ENCODE measurements at regions not wholly inside any gene's neighbourhood (a gene's known extent, or its start where the extent isn't known, plus 50 kb on each side); places are given as distances from the start of the nearest gene placed in this dataset.

DNA sequence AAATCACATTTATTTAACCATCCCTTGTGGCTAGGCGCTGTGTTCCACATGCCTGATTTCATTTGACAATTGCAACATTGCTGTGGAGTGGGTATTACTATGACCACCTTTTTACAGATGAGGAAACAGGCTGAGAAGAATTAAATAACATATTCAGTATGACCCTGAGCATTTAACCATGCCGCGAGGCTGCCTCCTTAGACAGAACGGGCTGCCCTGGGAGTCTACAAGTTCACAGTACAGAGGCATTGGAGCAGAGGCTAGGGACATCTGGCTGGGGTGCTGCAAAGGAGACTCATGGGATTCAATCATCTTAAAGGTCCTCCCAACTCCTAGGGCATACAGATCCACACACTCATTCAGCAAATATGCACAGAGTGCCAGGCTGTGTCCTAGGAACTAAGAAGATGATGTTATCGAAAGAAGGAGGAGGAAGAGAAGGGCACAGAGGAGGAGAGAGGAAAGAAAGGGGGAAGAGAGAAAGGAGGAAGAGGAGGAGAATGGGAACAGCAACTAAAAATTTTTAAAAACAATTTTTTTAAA is 164.7 kb upstream of the CCND2 start:
- TF ChIP-seq POLR2A (IDR thresholded peaks at IDR 0.05) = no peak
- TF ChIP-seq, protein P1, sequence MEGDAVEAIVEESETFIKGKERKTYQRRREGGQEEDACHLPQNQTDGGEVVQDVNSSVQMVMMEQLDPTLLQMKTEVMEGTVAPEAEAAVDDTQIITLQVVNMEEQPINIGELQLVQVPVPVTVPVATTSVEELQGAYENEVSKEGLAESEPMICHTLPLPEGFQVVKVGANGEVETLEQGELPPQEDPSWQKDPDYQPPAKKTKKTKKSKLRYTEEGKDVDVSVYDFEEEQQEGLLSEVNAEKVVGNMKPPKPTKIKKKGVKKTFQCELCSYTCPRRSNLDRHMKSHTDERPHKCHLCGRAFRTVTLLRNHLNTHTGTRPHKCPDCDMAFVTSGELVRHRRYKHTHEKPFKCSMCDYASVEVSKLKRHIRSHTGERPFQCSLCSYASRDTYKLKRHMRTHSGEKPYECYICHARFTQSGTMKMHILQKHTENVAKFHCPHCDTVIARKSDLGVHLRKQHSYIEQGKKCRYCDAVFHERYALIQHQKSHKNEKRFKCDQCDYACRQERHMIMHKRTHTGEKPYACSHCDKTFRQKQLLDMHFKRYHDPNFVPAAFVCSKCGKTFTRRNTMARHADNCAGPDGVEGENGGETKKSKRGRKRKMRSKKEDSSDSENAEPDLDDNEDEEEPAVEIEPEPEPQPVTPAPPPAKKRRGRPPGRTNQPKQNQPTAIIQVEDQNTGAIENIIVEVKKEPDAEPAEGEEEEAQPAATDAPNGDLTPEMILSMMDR (IDR thresholded peaks at IDR 0.05) = no peak
- TF ChIP-seq POLR2AphosphoS5 (IDR thresholded peaks at IDR 0.05) = no peak
- H3K27me3 ChIP-seq (replicated peaks; ENCODE audit: insufficient read depth) = no peaks in the 10 kb centered on the region
- no peaks in the 10 kb centered on the region for H3K36me3 ChIP-seq
- 93% methylated on average over 5 of the region's 5 CpGs for WGBS
- H3K9me3 ChIP-seq = no peaks in the 10 kb centered on the region
- no peak overlapping the region for H3K4me3 ChIP-seq
- DNase-seq (ENCODE audit: low spot score) = no peak
- intact Hi-C loops (cut with DNase I) = loop anchor here (5.0 kb wide), 1 partner anchor 168 kb away; no protein-coding TSS in a partner anchor
- no peaks in the 10 kb centered on the region for H3K4me1 ChIP-seq (replicated peaks)
- H3K27ac ChIP-seq = no peak overlapping the region

DNA sequence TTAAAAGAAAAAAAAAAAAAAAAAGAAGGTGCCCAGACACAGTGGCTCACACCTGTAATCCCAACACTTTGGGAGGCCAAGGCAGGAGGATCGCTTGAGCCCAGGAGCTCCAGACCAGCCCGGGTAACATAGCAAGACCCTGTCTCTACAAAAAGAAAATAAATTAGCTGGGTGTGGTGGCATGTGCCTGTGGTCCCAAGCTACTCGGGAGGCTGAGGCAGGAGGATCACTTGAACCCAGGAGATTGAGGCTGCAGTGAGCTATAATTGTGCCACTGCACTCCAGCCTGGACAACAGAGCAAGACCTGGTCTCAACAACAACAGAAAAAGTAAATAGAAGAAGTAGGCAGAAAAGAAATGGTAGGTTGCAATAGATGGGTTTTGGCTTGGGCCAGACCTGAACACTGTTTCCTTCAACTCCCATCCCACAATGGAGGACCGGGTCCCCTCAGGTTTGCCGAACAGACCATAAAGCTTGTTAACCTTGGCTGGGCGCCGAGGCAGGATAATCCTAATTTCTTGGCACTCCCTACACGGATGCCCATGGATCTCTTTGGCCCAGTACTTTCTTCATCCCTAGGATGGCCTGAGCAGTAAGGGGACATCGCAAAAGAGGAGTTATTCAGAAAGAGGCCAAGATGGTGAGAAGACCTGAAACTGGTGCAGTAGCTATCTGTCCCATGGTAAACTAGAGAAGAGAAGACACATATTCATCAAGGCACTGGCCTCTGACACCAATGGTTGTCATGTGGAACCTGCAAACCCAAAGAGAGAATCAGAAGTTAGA is 165.5 kb upstream of the CCND2 start:
- no peak for DNase-seq (ENCODE audit: low spot score)
- no peak overlapping the region for H3K4me3 ChIP-seq
- H3K9me3 ChIP-seq = no peaks in the 10 kb centered on the region
- H3K36me3 ChIP-seq = no peaks in the 10 kb centered on the region
- intact Hi-C loops (cut with DNase I) = loop anchor here (5.0 kb wide), 1 partner anchor 169 kb away; no protein-coding TSS in a partner anchor
- no peak overlapping the region for H3K27ac ChIP-seq
- no peaks in the 10 kb centered on the region for H3K4me1 ChIP-seq (replicated peaks)
- 92% methylated on average over 9 of the region's 9 CpGs for WGBS
- no peaks in the 10 kb centered on the region for H3K27me3 ChIP-seq (replicated peaks; ENCODE audit: insufficient read depth)
- TF ChIP-seq POLR2AphosphoS5 (IDR thresholded peaks at IDR 0.05) = no peak

DNA sequence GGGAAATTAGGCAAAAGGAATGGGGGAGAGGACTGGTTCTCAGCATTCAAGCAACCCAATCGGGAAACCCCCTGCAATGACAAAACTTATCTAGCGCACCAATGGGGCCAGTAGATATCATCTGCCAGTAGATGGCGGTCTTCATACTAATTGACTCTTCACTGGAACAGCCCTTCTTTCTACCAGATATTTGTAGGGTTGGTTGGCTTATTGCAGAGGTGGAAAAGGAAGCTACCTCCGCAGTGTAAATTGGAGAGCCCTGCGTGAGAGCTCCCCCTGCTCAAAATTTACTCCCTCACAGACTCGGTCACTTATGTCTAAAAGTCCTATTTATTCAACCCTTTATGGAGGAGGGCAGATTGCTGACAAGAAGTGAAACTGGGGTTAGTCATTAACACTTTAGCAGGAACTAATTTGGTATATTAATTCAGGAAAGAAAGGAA is 166.1 kb upstream of the CCND2 start:
- peak; percentile 29 for DNase-seq (ENCODE audit: low spot score)
- intact Hi-C loops (cut with DNase I) = loop anchor here (5.0 kb wide), 1 partner anchor 170 kb away; no protein-coding TSS in a partner anchor
- Histone ChIP-seq H3K4me3 (no peak overlapping the region), H3K27me3 (replicated peaks; ENCODE audit: insufficient read depth) (no peaks in the 10 kb centered on the region), H3K36me3 (no peaks in the 10 kb centered on the region), H3K27ac (no peak overlapping the region), H3K4me1 (replicated peaks) (no peaks in the 10 kb centered on the region), H3K9me3 (no peaks in the 10 kb centered on the region)
- WGBS = 47% methylated on average over 6 of the region's 6 CpGs
- TF ChIP-seq POLR2AphosphoS5 (IDR thresholded peaks at IDR 0.05) = no peak
- TF ChIP-seq, protein P1 (IDR thresholded peaks at IDR 0.05) = peak in 3 of 4 experiments; percentile 32 to 41 (median 33)

DNA sequence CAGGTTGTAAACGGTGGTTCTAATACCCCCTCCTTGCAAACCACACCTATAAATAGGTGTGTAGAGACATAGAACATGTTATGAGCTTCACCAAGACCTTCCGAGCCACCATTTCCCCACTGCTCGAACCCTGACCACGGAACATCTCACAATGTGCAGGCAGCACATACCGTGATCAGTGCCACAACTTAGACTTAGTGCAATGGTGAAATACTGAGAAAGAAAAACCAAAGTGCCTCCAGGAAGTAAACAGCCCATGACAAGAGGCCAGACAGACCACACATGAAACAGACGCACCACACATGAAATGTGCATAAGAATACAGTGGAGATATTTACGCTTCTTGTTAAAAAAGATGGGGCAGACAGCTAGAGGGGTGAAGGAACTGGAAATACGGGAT is 166.9 kb upstream of the CCND2 start:
- no peak overlapping the region for H3K27ac ChIP-seq
- H3K36me3 ChIP-seq = no peaks in the 10 kb centered on the region
- intact Hi-C loops (cut with DNase I) = loop anchor here (5.0 kb wide), 1 partner anchor 171 kb away; no protein-coding TSS in a partner anchor
- no peak overlapping the region for H3K4me3 ChIP-seq
- no peak for DNase-seq (ENCODE audit: low spot score)
- no peaks in the 10 kb centered on the region for H3K9me3 ChIP-seq
- TF ChIP-seq, protein P1 (IDR thresholded peaks at IDR 0.05) = no peak
- TF ChIP-seq POLR2A (IDR thresholded peaks at IDR 0.05) (no peak), POLR2AphosphoS5 (IDR thresholded peaks at IDR 0.05) (no peak)
- 70% methylated on average over 8 of the region's 8 CpGs for WGBS
- H3K27me3 ChIP-seq (replicated peaks; ENCODE audit: insufficient read depth) = no peaks in the 10 kb centered on the region
- no peaks in the 10 kb centered on the region for H3K4me1 ChIP-seq (replicated peaks)

DNA sequence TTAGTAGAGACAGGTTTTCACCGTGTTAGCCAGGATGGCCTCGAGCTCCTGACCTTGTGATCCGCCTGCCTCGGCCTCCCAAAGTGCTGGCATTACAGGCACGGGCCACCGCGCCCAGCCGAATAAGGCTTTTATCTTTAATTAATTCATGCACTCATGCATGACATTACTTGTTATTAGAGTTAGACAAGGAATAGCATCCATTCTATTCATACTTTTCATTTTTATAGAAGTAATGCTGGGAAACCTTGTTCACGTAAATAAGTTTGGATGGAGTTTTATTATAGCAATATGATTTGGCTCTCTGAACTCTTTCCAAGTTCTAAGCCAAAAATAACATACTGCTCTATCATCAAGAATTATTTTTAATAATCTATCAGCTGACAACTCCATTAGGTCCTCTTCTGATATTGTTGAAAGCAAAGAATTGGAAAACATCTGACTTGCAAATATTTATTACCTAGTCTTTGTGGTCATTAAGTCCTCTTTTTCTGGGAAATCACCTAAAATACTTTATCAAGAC is 168.8 kb upstream of the CCND2 start:
- 89% methylated on average over 9 of the region's 9 CpGs for WGBS
- no peaks in the 10 kb centered on the region for H3K36me3 ChIP-seq
- DNase-seq (ENCODE audit: low spot score) = no peak

More for the DNA sequence above, 168.8 kb upstream of the CCND2 start:
- Histone ChIP-seq H3K4me3 (no peak overlapping the region), H3K4me1 (replicated peaks) (no peaks in the 10 kb centered on the region), H3K27ac (no peak overlapping the region), H3K9me3 (no peaks in the 10 kb centered on the region), H3K27me3 (replicated peaks; ENCODE audit: insufficient read depth) (no peaks in the 10 kb centered on the region)
- no peak for TF ChIP-seq POLR2A (IDR thresholded peaks at IDR 0.05)
- no peak for TF ChIP-seq POLR2AphosphoS5 (IDR thresholded peaks at IDR 0.05)
- TF ChIP-seq, protein P1 (IDR thresholded peaks at IDR 0.05) = no peak
- intact Hi-C loops (cut with DNase I) = loop anchor here (5.0 kb wide), 1 partner anchor 173 kb away; no protein-coding TSS in a partner anchor
